Caki2 (cell line): ENCODE measurements at regions not wholly inside any gene's neighbourhood (a gene's known extent, or its start where the extent isn't known, plus 50 kb on each side); places are given as distances from the start of the nearest gene placed in this dataset.

Experiments
- DNase-seq: peaks from one replicate; pipeline ENCODE4 v3.0.0-alpha.2; 2015; ENCODE audit warnings: low read depth
- in situ Hi-C: cut with HindIII; loops from 2 replicates; pipeline ENCODE4 v1.10.0; 2016; ENCODE audit warnings: low sequenced_read_pairs, low pct_unique_long_range_greater_than_20kb, mixed read lengths

- no peak for DNase-seq
- in situ Hi-C loops = no loop called here
Measured at GRCh38 chr4:13262816-13263215, 221.3 kb downstream of the RAB28 start.

DNA sequence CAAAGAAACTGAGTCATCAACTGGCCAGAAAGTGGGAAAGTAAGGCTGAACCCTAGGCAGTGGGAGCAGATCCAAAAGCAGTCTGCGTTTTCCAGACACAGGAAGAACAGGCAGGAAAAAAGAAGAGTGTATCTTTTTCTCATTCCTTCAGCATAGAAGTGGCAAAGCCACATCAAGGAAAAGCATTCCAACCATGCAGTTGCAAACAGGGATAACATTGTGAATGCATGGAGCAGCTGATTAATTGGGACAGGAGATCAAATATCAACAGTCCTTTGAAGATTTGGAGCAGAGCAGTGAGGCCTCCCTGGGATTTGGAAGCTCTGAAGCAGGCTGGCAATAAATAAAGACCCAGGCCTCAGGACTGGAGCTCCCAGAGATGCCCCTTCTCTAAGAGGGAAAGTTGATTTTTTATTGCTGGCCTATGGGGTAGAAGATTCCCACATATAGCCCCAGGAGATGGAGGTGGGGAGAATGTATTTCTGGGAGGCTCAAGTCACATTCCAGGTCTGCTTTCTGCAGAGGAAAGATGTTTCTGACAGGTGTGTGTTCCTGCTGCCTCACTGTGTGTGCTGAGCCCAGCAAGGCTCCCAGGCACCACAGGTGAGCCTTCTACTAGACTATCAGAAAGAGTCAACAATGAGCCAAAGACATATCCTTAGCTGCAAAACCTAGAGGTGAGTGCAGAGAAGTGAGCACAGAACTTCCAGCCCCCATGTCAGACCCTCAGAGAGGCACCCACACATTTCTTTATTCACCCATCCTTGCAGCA is 222.5 kb downstream of the RAB28 start:
- in situ Hi-C loops = no loop called here
- no peak for DNase-seq

GRCh38 chr4:13260513-13260912 is 223.6 kb downstream of the RAB28 start:
- in situ Hi-C loops = no loop called here
- DNase-seq = no peak

GRCh38 chr4:13250263-13250662 is 233.9 kb downstream of the RAB28 start:
- DNase-seq = no peak
- in situ Hi-C loops = no loop called here

- no peak for DNase-seq
Measured at GRCh38 chr4:13248621-13249298, 235.4 kb downstream of the RAB28 start.

GRCh38 chr4:13246107-13246506 is 238.0 kb downstream of the RAB28 start:
- in situ Hi-C loops = no loop called here

More at GRCh38 chr4:13248621-13249298, 235.4 kb downstream of the RAB28 start:
- in situ Hi-C loops = no loop called here

DNA sequence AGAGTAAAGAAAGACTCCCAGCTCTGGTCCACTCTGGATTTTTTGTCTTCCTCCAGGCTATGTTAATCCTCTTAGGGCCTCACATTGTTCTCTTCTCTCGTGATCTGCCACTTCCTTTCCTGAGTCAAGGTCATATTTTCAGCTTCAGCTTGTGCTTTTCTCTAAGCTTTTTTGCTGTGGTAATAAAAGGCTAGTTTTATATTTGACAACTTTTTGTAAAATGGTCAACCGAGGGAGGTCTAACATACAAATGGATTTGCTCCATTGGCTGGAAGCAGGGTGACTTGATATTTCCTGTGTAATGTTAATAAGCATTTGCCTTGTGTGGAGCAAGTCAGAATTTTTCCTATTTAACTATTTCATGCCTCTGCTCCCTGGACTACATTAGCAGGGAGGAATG is 239.7 kb downstream of the RAB28 start:
- in situ Hi-C loops = no loop called here
- no peak for DNase-seq

More at GRCh38 chr4:13246107-13246506, 238.0 kb downstream of the RAB28 start:
- no peak for DNase-seq

- DNase-seq = no peak
- in situ Hi-C loops = no loop called here
Measured at GRCh38 chr4:13243152-13243551, 241.0 kb downstream of the RAB28 start.

GRCh38 chr4:13240066-13240465 is 244.1 kb downstream of the RAB28 start:
- DNase-seq = peak; percentile 2
- in situ Hi-C loops = no loop called here

DNA sequence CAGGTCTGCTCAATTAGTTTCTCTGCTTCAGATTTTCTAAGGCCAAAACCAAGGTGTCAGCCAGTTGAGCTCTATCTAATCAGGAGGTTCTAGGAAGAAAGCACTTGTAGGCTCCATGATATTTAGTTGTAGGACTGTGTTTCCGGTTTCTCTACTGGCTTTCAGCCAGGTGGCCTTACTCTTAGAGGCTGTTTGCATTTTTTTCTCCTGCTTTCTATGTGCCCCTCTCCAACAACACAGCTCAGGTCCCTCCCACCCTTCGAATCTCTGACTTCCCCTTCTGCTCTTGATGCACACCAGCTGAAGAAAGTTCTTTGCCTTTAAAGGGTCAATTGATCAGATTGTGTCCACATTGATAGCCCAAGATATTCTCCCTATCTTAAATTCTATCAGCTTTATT is 245.2 kb downstream of the RAB28 start:
- in situ Hi-C loops = no loop called here
- DNase-seq = no peak

DNA sequence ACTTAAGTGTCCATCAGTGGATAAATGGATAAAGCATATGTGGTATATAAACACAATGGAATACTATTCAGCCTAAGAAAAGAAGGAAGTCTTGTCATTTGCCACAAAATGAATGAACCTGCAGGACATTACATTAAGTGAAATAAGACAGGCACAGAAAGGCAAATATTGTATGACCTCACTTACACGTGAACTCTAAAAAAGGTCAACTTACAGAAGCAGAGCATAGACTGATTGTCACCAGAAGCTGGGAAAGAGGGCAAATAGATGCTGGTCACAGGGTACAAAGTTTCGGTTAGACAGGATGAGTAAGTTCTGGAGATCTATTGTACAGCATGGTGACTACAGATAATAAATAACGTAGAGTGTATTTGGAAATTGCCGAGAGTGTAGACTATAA is 247.7 kb downstream of the RAB28 start:
- DNase-seq = no peak
- in situ Hi-C loops = no loop called here

DNA sequence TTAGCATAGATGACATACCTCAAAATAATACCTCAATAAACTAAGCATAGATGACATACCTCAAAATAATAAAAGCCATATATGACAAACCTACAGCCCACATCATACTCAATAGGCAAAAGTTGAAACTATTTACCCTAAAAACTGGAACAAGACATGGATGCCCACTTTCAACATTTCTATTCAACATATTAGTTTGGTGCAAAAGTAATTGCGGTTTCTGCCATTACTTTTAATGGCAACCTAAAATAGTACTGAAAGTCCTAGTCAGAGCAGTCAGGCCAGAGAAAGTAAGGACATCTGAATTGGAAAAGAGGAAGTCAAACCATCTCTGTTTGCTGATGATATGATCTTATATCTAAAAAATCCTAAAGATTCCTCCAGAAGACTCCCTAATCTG is 250.4 kb downstream of the RAB28 start:
- in situ Hi-C loops = no loop called here

GRCh38 chr4:13219971-13220370 is 264.2 kb downstream of the RAB28 start:
- in situ Hi-C loops = no loop called here

More for the DNA sequence above, 250.4 kb downstream of the RAB28 start:
- no peak for DNase-seq

DNA sequence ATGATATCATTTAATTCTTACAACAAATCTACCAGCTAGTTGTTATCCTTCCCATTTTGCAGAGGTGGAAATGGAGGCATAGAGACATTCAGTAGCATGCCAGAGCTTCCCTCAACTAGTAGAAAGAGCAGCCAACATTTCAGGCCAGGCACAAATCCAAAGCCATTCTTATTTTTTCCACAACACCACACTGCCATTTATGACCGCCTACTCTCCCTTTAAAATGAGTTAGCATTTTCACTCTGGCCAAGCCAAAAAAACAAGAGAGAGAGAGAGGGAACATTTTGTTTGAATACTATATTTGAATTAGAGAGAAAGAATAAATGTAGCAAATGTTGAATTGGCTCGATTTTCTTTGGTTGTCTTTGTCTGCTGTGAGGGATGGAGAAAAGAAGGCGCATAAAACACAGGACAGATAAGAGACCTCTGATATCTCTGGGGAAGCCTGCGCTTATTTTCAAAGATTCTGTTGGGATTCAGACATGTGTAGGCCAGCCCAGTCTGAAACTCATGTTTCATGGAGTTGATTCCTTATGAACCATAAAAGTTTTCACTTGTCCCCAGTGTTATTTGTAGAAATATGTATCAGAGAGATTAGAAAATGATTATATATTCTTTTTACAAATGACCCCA is 265.7 kb downstream of the RAB28 start:
- in situ Hi-C loops = no loop called here
- no peak for DNase-seq

More at GRCh38 chr4:13219971-13220370, 264.2 kb downstream of the RAB28 start:
- no peak for DNase-seq

- in situ Hi-C loops = no loop called here
- no peak for DNase-seq
Measured at GRCh38 chr4:13215560-13215959, 268.6 kb downstream of the RAB28 start.

GRCh38 chr4:13212936-13213335 is 271.2 kb downstream of the RAB28 start:
- DNase-seq = no peak
- in situ Hi-C loops = no loop called here

DNA sequence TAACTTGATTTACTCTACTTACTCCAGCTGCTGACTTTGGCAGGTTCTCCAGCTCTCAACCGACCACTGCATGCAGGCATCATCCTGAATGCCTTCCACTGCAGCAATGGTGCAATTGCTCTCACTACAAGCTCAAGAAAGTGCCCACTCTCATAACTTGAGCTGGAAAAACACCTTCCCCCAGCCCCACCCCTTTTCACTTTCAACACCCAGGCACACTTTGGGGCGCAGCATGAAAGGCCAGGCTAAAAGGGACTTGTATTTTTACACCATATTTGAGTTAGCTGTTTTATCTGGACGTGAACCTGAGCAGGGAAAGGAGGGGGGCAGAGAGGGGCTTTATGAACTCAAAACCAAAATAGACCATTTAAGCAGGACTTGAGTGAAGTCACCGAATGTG is 274.5 kb downstream of the RAB28 start:
- in situ Hi-C loops = no loop called here
- no peak for DNase-seq

DNA sequence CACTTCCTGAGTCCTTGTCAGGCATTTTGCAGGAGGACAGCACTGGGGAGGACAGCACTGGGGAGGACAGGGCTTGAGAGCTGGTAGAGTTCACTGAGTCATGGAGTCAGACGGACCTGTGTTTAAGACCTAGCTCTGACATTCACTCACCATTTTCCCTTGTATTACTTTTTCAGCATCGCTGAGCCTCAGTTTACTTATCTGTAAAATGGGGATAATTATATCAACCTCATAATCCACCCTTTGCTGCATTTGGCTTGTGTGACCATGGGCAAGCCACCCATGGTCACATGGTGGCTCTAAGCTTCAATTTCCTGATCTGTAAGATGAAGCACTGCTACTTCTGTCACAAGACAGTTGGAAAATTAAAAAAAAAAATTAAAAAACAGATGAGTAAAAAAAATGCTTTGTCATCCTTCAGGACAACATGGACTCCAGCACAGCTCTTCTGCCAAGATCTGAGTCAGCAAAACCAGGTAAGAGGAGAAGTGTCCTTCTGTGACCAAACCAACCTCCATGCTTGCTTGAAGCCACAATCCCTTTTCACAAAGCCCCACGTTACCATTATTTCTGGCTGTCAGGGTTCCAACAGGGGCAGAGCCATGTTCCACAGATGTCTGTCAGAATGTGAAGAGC is 275.5 kb downstream of the RAB28 start:
- in situ Hi-C loops = no loop called here
- DNase-seq = no peak

DNA sequence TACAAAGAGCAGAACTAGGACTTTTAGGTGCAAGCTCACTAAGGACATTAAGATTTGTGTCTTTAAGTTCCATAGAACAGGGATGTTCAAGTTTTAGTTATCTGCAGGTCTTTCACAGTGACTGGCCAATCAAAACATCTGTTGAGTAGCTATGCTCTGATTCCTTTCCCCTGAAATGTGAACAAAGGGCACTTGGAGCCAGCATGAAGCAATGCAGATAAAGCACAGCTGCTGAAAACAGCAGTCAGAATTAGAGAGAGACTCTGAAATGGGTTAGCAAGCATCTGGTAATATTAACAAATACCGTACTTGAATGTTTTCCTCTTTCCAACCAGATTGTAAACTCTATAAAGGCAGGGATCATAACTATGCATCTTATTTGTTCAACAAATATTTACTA is 276.9 kb downstream of the RAB28 start:
- in situ Hi-C loops = no loop called here
- no peak for DNase-seq
